Activated T-cell treated with anti-CD3 and anti-CD28 coated beads for 48 hours (primary cell): ENCODE measurements at regions not wholly inside any gene's neighbourhood (a gene's known extent, or its start where the extent isn't known, plus 50 kb on each side); places are given as distances from the start of the nearest gene placed in this dataset.
"Not testable (repeated sequence)": the region's sequence is repeated elsewhere in the genome, so short reads cannot be mapped to it uniquely, and the experiment has no call there.

ENCODE experiments used
- DNase-seq: peaks from one replicate; pipeline ENCODE4 v3.0.0-alpha.2; 2020; ENCODE audit warnings: low read depth

GRCh38 chr4:77220828-77221613, 64.0 kb downstream of the CCNG2 start:
- DNase-seq, result no peak

GRCh38 chr4:77225022-77225421, 68.0 kb downstream of the CCNG2 start:
- no peak for DNase-seq

- DNase-seq, result no peak
Measured at GRCh38 chr4:77226939-77227705, 70.1 kb downstream of the CCNG2 start.

GRCh38 chr4:77229433-77229832, 72.4 kb downstream of the CCNG2 start:
- no peak for DNase-seq

GRCh38 chr4:77232653-77233052, 75.6 kb downstream of the CCNG2 start:
- no peak for DNase-seq

GRCh38 chr4:77235289-77235854, 78.4 kb downstream of the CCNG2 start:
- no peak for DNase-seq

- DNase-seq, result no peak
Measured at GRCh38 chr4:77236806-77237205, 79.8 kb downstream of the CCNG2 start.

GRCh38 chr4:77240469-77241066, 83.6 kb downstream of the CCNG2 start:
- peak; percentile 50 for DNase-seq

- DNase-seq, result no peak
Measured at GRCh38 chr4:77248805-77249204, 91.8 kb downstream of the CCNG2 start.

GRCh38 chr4:77251751-77252150, 94.7 kb downstream of the CCNG2 start:
- DNase-seq, result no peak

- DNase-seq, result no peak
Measured at GRCh38 chr4:77263247-77263646, 106.2 kb downstream of the CCNG2 start.

- DNase-seq, result not testable (repeated sequence)
Measured at GRCh38 chr4:77263976-77264375, 107.0 kb downstream of the CCNG2 start.

GRCh38 chr4:77264826-77265225, 107.8 kb downstream of the CCNG2 start:
- DNase-seq, result no peak

GRCh38 chr4:77268108-77268507, 111.1 kb downstream of the CCNG2 start:
- no peak for DNase-seq

GRCh38 chr4:77269505-77269904, 112.5 kb downstream of the CCNG2 start:
- DNase-seq, result no peak

GRCh38 chr4:77273412-77273811, 116.4 kb downstream of the CCNG2 start:
- no peak for DNase-seq

GRCh38 chr4:77279114-77279513, 122.1 kb downstream of the CCNG2 start:
- DNase-seq, result not testable (repeated sequence)

GRCh38 chr4:77282305-77282704, 125.3 kb downstream of the CCNG2 start:
- no peak for DNase-seq

- DNase-seq, result no peak
Measured at GRCh38 chr4:77284036-77284435, 127.0 kb downstream of the CCNG2 start.

- DNase-seq, result no peak
Measured at GRCh38 chr4:77286906-77287305, 129.9 kb downstream of the CCNG2 start.

GRCh38 chr4:77293426-77293825, 136.4 kb downstream of the CCNG2 start:
- DNase-seq, result no peak

- not testable (repeated sequence) for DNase-seq
Measured at GRCh38 chr4:77300996-77301395, 144.0 kb downstream of the CCNG2 start.

- DNase-seq, result no peak
Measured at GRCh38 chr4:77305766-77306165, 148.8 kb downstream of the CCNG2 start.
